HG03039 (cell line): ENCODE measurements at regions not wholly inside any gene's neighbourhood (a gene's known extent, or its start where the extent isn't known, plus 50 kb on each side); places are given as distances from the start of the nearest gene placed in this dataset.

Experiments
- ATAC-seq: cut with Tn5 transposase; IDR thresholded peaks from one replicate; pipeline ENCODE4 v1.9.1; 2021; ENCODE audit warnings: mild to moderate bottlenecking, moderate library complexity; ENCODE audit not compliant: unreplicated experiment

- ATAC-seq: no peak
Measured at GRCh38 chr10:2475711-2476217, 591.6 kb upstream of the PFKP start.

- ATAC-seq: no peak
Measured at GRCh38 chr10:2471811-2472210, 595.5 kb upstream of the PFKP start.

GRCh38 chr10:2469802-2470201, 597.5 kb upstream of the PFKP start:
- no peak for ATAC-seq

GRCh38 chr10:2464483-2464882, 602.9 kb upstream of the PFKP start:
- ATAC-seq: no peak

GRCh38 chr10:2463316-2463715, 604.0 kb upstream of the PFKP start:
- ATAC-seq: no peak

GRCh38 chr10:2462581-2462980, 604.8 kb upstream of the PFKP start:
- ATAC-seq: no peak

- no peak for ATAC-seq
Measured at GRCh38 chr10:2460812-2461211, 606.5 kb upstream of the PFKP start.

GRCh38 chr10:2459713-2460112, 607.6 kb upstream of the PFKP start:
- no peak for ATAC-seq

- no peak for ATAC-seq
Measured at GRCh38 chr10:2456834-2457233, 610.5 kb upstream of the PFKP start.

GRCh38 chr10:2445370-2445769, 622.0 kb upstream of the PFKP start:
- no peak for ATAC-seq

- ATAC-seq: no peak
Measured at GRCh38 chr10:2439983-2440382, 627.4 kb upstream of the PFKP start.

GRCh38 chr10:2439000-2439399, 628.3 kb upstream of the PFKP start:
- ATAC-seq: no peak

- ATAC-seq: no peak
Measured at GRCh38 chr10:2438248-2438939, 629.0 kb upstream of the PFKP start.

GRCh38 chr10:2436933-2437332, 630.4 kb upstream of the PFKP start:
- ATAC-seq: no peak

- no peak for ATAC-seq
Measured at GRCh38 chr10:2431961-2432360, 635.4 kb upstream of the PFKP start.

GRCh38 chr10:2427412-2427811, 639.9 kb upstream of the PFKP start:
- ATAC-seq: no peak

- ATAC-seq: no peak
Measured at GRCh38 chr10:2425320-2425719, 642.0 kb upstream of the PFKP start.

GRCh38 chr10:2414562-2414961, 652.8 kb upstream of the PFKP start:
- ATAC-seq: no peak

- ATAC-seq: no peak
Measured at GRCh38 chr10:2414039-2414438, 653.3 kb upstream of the PFKP start.

- no peak for ATAC-seq
Measured at GRCh38 chr10:2410049-2410448, 657.3 kb upstream of the PFKP start.

GRCh38 chr10:2401459-2401858, 664.1 kb upstream of the ADARB2 start:
- ATAC-seq: no peak

- no peak for ATAC-seq
Measured at GRCh38 chr10:2399482-2399881, 662.2 kb upstream of the ADARB2 start.
